NB4 (cell line): ENCODE measurements at regions not wholly inside any gene's neighbourhood (a gene's known extent, or its start where the extent isn't known, plus 50 kb on each side); places are given as distances from the start of the nearest gene placed in this dataset.

Experiments
- DNase-seq: peaks from one replicate; pipeline ENCODE4 v3.0.0; 2010; ENCODE audit warnings: low read depth
- H3K4me3 ChIP-seq: one replicate; pipeline ENCODE4 v1.5.1; 2011; ENCODE audit warnings: mild to moderate bottlenecking, low read depth, low read length, moderate library complexity
- MYC ChIP-seq: IDR thresholded peaks from 2 replicates; pipeline ENCODE4 v1.6.1; 2011; ENCODE audit warnings: low read depth, low read length
- POLR2A ChIP-seq: IDR thresholded peaks from 2 replicates; pipeline ENCODE4 v1.6.1; 2011; ENCODE audit warnings: mild to moderate bottlenecking; ENCODE audit not compliant: insufficient read length; ENCODE audit errors: extremely low read depth
- TF ChIP-seq, protein P1 (sequence below): IDR thresholded peaks from 2 replicates; pipeline ENCODE4 v1.6.1; 2011; ENCODE audit warnings: low read depth, low read length
- TF ChIP-seq, protein P2 (sequence below): IDR thresholded peaks from one replicate; pipeline ENCODE4 v1.5.1; 2012; ENCODE audit warnings: low read depth, low read length

DNA sequence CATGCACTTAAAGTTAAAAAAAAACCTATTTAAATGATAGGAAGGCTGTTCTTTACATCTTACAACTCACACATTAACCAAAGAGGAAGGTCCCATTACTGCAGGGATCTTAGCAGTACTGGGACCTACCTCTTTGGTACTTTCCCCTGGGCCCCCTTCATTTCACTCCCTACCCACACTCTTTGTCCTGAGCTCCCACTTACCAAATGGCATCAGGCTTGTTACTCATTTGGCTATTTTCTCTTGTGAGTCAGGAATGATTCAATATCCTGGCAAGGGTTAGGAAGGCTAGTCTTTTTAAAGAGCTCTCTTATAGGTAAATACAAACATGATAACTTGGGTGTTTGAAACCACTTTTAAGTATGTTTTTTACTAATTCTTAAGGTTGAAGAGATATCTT is 117.4 kb upstream of the ELL2 start:
- no peak overlapping the region for H3K4me3 ChIP-seq
- TF ChIP-seq POLR2A, result no peak
- DNase-seq, result peak; percentile 6

DNA sequence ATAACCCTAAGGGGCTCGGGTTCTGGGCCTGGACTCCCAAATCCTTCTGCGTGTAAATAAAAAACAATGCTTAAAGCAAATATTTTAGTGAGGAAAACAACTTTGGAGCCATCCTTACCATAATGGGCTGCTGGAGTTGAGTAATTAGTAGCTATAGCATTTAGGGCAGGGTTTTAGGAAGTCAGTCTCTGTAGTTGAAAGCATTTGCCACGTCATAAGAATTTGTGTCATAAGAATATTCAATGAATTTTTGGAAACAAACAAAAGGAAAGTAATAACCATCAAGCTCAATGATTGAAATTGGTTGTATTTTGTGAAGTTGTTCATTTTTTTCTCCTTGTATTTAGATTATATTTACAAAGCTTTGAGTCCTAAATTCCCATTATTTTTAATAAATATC is 114.8 kb upstream of the ELL2 start:
- H3K4me3 ChIP-seq, result no peak overlapping the region
- TF ChIP-seq POLR2A, result no peak
- TF ChIP-seq, protein P1, sequence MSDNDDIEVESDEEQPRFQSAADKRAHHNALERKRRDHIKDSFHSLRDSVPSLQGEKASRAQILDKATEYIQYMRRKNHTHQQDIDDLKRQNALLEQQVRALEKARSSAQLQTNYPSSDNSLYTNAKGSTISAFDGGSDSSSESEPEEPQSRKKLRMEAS, result no peak
- TF ChIP-seq, protein P2, sequence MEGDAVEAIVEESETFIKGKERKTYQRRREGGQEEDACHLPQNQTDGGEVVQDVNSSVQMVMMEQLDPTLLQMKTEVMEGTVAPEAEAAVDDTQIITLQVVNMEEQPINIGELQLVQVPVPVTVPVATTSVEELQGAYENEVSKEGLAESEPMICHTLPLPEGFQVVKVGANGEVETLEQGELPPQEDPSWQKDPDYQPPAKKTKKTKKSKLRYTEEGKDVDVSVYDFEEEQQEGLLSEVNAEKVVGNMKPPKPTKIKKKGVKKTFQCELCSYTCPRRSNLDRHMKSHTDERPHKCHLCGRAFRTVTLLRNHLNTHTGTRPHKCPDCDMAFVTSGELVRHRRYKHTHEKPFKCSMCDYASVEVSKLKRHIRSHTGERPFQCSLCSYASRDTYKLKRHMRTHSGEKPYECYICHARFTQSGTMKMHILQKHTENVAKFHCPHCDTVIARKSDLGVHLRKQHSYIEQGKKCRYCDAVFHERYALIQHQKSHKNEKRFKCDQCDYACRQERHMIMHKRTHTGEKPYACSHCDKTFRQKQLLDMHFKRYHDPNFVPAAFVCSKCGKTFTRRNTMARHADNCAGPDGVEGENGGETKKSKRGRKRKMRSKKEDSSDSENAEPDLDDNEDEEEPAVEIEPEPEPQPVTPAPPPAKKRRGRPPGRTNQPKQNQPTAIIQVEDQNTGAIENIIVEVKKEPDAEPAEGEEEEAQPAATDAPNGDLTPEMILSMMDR, result no peak
- no peak for TF ChIP-seq MYC

DNA sequence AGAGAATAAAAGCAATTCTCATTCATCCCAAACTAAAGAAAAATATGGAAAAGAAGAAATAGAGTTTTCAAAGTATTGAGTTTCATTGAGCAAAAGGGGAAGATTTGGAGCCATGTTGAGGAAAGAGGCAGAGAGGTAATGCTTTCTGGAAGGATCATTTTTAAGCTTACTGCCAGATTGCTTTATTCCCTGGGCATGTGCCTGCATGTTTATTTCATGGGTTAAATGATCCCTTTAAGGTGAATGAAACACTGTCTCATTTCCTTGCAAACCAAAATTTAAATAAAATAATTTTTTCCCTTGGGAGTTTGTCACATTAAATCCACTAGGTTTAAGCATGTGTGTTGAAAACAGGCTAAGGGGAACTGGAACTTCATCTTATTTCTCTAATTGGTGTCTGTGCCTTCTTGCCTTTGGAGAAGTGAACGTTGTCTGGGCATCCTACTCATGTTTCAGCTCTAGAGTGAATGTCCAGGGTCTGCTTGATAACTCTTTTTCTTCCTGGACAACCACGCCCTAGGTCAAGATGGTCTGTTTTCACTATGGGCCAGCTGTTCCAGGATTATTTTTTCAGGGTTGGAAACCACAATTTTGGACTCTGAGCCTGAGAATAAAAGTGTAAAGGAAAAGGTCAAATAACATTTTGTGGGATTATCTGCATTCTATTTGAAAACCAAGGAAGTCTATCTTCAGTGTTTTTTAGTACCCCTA is 114.1 kb upstream of the ELL2 start:
- no peak for DNase-seq
- no peak overlapping the region for H3K4me3 ChIP-seq
- TF ChIP-seq, protein P2, result no peak
- TF ChIP-seq MYC (no peak), POLR2A (no peak)
- TF ChIP-seq, protein P1, result no peak

More for the DNA sequence above, 114.8 kb upstream of the ELL2 start:
- DNase-seq, result no peak

DNA sequence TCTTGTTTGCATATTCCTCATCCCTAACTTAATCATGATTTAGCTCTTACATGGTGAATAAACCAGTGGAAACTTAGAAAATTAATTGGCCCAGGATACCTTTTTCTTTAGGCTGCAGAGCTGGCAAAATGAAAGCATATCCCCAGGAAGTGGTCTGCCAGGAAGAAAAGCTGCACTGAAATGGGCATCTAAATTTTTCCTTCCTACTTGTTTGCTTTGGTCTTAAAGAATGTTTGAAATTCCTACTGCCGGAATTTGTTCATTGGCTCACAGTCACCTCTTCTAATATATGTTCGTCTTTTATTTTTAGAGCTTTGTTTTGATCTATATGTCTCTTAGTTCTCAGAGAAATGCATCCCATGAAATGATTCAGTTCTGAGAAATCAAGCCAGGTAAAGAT is 113.2 kb upstream of the ELL2 start:
- no peak overlapping the region for H3K4me3 ChIP-seq
- TF ChIP-seq MYC (no peak), POLR2A (no peak)
- TF ChIP-seq, protein P2, result no peak
- TF ChIP-seq, protein P1, result no peak
- DNase-seq, result no peak

DNA sequence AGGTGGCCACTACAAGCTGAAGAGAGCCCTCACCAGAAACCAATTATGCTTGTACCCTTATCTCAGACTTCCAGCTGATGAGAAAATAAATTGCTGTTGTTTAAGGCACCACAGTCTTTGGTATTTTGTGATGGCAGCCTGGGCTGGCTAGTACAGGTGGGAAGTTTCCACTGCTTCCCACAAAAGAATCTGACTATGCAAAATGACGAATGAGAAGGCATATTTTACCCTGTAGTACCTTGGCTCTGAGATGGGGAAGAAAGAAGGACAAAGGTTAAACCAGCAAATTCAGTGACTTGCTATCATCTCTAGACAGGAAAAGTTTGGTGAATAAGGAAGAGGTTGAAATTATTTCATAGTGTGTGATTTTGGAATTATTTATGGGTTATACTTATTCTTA is 112.8 kb upstream of the ELL2 start:
- TF ChIP-seq, protein P1, result no peak
- TF ChIP-seq, protein P2, result no peak
- TF ChIP-seq MYC (no peak), POLR2A (no peak)
- DNase-seq, result no peak
- no peak overlapping the region for H3K4me3 ChIP-seq

DNA sequence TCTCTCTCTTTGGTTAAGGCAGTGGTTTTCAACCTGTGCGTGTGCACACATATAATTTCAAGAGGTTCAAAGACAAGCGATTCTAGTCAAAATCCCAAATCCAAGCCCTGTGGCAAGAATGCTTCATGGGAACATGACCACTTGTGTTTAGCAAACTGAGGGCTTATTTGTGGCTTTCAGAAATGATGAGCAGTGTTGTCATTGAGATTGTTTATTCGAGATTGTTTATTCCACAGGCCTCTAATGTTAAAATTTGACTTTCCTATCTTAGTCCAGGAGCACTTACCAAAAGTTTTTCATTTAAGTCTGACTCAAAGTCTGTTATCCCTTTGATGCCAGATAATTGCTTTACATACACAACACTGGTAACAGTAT is 111.1 kb upstream of the ELL2 start:
- DNase-seq, result no peak
- H3K4me3 ChIP-seq, result no peak overlapping the region
- TF ChIP-seq MYC (no peak), POLR2A (no peak)
- TF ChIP-seq, protein P1, result no peak
